Umbilical cord (tissue), 1 donor: ENCODE measurements at regions not wholly inside any gene's neighbourhood (a gene's known extent, or its start where the extent isn't known, plus 50 kb on each side); places are given as distances from the start of the nearest gene placed in this dataset.

Source experiments
- DNase-seq: peaks from one replicate; pipeline ENCODE4 v3.0.0-alpha.2; 2015; ENCODE audit warnings: low spot score

GRCh38 chr5:152994033-152994680 is 496.3 kb upstream of the GRIA1 start:
- no peak for DNase-seq

- DNase-seq, result no peak
These were observed 495.2 kb upstream of the GRIA1 start for GRCh38 chr5:152995214-152995725.

GRCh38 chr5:153005711-153006110 is 484.8 kb upstream of the GRIA1 start:
- DNase-seq, result no peak

GRCh38 chr5:153006681-153007080 is 483.8 kb upstream of the GRIA1 start:
- no peak for DNase-seq

- no peak for DNase-seq
These were observed 476.3 kb upstream of the GRIA1 start for GRCh38 chr5:153014194-153014593.

- DNase-seq, result no peak
These were observed 472.3 kb upstream of the GRIA1 start for GRCh38 chr5:153018121-153018520.

GRCh38 chr5:153030755-153031725 is 459.4 kb upstream of the GRIA1 start:
- no peak for DNase-seq

- DNase-seq, result peak; percentile 91
These were observed 451.0 kb upstream of the GRIA1 start for GRCh38 chr5:153039501-153039900.

GRCh38 chr5:153043886-153044285 is 446.6 kb upstream of the GRIA1 start:
- DNase-seq, result peak; percentile 66

- no peak for DNase-seq
These were observed 439.8 kb upstream of the GRIA1 start for GRCh38 chr5:153050496-153051179.

GRCh38 chr5:153066281-153066680 is 424.2 kb upstream of the GRIA1 start:
- no peak for DNase-seq

GRCh38 chr5:153067869-153068268 is 422.6 kb upstream of the GRIA1 start:
- DNase-seq, result no peak

- DNase-seq, result peak; percentile 23
These were observed 411.1 kb upstream of the GRIA1 start for GRCh38 chr5:153079396-153079795.

- peak; percentile 21 for DNase-seq
These were observed 409.5 kb upstream of the GRIA1 start for GRCh38 chr5:153080940-153081339.

GRCh38 chr5:153081385-153081784 is 409.1 kb upstream of the GRIA1 start:
- DNase-seq, result no peak

GRCh38 chr5:153084511-153084910 is 406.0 kb upstream of the GRIA1 start:
- DNase-seq, result no peak

- no peak for DNase-seq
These were observed 404.0 kb upstream of the GRIA1 start for GRCh38 chr5:153086486-153086885.

- no peak for DNase-seq
These were observed 401.9 kb upstream of the GRIA1 start for GRCh38 chr5:153088538-153088937.

- DNase-seq, result no peak
These were observed 396.1 kb upstream of the GRIA1 start for GRCh38 chr5:153094333-153094732.

GRCh38 chr5:153096381-153096780 is 394.1 kb upstream of the GRIA1 start:
- DNase-seq, result no peak

- DNase-seq, result no peak
These were observed 391.1 kb upstream of the GRIA1 start for GRCh38 chr5:153099328-153099727.
